GM19463 (cell line): ENCODE measurements at regions not wholly inside any gene's neighbourhood (a gene's known extent, or its start where the extent isn't known, plus 50 kb on each side); places are given as distances from the start of the nearest gene placed in this dataset.
"Not testable (repeated sequence)": the region's sequence is repeated elsewhere in the genome, so short reads cannot be mapped to it uniquely, and the experiment has no call there.

Experiments
- ATAC-seq: cut with Tn5 transposase; IDR thresholded peaks from one replicate; pipeline ENCODE4 v1.9.1; 2021; ENCODE audit warnings: mild to moderate bottlenecking, moderate library complexity; ENCODE audit not compliant: unreplicated experiment

DNA sequence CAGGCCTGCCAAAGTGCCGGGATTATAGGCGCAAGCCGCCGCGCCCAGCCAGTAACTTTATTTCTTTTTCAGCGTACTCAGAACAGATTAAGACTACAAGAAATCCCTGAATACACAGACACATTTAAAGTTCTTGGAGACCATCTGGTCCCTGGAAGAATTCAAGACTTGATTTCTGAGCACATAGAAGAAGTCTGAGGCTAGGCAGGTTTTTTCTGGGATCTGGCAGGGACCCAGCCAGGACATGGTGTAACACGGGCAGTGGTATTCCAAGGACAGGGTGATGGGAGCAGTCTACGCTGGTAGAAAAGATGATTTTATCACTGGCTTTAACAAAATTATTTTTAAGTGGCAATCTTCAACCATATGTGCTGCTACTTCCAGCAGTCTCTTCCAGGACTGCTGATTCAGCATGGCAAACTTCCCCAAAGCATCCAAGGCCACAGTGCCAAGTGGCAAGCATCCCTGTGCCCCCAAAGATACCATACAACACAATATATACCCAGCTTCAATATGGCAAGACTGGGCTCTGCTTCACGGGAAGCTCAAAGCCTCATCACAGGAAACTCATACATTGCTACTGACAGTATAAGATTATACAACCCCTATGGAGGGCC is 105.2 kb upstream of the OR5AK2 start:
- ATAC-seq: no peak

DNA sequence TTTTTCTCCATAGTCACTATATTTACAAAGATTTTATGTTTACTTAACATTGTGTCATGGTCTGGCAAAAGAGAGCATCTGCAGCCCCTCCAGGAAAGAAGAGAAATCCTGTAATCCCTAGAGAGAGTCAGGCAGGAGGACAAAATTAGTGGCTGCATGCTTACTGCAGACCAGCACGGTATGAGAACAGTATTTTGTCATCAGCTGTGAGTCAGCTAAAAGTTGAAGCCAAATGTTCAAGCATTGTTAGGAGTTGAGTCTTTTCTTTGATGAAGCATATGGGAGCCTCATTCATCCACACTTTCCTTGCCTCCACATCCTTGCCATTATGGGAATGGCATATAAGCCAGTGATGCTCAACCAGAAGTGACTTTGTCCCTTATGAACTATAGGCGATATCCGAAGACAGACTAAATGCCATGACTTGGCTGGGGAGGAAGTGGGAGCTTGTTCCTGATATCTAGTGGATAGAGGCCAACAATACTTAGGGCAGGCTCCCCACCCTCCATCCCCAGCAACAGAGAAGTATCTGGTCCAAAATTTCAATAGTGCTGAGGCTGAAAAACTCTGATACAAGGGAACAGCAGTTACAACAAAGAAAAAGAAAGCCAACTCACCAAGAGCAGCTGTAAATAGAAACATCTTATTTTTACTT is 112.0 kb upstream of the OR5AK2 start:
- ATAC-seq: no peak

DNA sequence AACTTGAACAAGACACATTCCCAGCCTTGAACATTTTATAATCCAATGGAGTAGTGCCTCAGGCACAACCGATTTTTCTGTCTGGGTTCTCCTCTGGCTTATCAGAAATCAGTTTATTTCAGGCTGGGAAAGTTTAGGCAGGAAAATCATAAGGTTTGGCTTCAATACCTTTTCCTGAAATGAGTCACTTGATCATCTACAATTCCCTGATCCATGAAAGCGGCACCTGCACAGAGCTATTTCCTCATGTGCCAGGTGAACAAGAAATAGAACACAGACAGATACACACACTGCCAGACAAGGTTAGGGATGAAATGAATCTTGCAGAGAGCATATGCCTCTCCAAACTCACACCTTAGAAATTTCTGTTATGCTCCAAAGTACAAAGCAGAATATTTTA is 106.7 kb upstream of the OR9G4 start:
- ATAC-seq: no peak

DNA sequence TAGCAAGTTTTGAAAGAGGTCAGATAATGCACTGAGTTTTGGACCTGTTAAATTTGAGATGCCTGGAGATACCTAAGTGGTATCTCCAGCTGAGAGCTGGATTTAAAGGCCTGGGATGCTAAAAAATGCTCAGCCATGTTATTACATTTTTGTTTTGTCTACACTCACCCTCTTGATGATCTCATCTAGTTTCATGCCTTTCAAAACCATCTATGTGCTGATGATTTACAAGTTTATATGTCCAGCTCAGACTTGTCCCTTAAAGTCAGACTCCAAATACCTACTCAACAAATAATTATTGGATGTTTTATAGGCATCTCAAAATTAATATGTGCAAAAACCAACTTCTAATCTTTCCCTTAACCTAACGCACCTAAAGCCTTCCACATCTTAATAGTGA is 103.6 kb upstream of the OR9G4 start:
- no peak for ATAC-seq

DNA sequence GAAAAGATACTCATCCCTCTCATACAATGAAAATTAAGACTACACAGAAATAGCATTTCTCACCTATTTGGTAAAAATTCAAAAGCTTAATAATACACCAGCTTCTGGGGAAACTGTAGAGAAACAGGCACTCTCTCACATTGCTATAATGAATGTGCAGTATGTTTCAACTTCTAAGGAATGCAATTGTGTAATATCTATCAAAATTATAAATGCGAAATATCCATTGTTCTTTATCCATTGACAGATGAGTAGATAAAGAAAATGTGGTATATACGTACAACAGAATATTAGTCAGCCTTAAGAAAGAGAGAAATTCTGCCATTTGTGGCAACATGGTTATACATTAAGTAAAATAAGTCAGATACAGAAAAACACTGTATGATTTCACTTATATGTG is 101.4 kb upstream of the OR9G4 start:
- ATAC-seq: no peak

DNA sequence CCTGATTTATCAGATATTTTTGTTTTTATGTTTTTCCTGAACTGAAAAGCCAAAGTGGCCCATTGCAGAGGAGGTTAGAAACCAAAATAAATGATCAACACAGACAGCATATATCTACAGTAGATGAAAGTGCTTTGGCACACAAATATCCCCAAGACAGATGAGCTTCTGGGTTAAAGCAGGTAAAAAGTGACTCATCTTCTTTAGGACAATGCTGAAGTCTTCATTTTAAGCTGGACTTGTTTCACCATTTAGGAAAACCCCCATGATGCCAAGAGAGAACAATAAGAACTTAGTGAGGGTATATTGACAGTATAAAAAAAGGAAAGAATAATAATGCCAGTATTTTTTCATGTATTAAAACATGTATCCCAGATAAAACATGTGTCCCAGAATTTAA is 100.8 kb upstream of the OR9G4 start:
- ATAC-seq: no peak

DNA sequence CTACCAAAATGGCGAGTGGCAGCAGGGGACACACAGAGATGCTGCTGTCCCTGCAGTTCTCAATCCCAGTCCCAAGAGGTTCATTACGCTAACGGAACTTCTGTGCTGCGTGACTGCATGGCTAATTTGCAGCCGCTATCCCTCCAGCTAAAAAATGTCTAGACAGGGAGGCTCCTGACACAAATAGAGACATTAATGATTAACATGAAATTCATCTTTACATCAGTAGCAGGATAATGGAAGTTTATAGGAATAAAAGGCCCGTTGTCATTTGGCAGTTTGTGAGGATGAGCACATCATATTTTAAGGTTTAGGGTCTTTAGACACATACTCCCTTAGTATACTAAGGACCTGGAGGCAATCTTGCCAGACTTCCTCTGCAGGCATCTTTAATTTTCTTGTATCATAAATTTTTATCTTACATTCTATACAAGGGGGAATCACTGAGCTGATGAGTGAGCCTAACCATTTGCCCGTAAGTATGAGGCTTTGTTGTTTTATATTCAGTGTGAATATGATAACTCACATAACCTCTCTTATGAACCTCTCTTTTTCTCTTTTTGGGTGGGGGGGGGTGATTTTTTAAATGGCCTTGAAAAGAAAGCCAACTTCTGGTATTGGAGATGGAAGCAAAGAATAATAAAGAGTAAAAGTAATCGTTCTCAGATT is 99.8 kb upstream of the OR9G4 start:
- no peak for ATAC-seq

DNA sequence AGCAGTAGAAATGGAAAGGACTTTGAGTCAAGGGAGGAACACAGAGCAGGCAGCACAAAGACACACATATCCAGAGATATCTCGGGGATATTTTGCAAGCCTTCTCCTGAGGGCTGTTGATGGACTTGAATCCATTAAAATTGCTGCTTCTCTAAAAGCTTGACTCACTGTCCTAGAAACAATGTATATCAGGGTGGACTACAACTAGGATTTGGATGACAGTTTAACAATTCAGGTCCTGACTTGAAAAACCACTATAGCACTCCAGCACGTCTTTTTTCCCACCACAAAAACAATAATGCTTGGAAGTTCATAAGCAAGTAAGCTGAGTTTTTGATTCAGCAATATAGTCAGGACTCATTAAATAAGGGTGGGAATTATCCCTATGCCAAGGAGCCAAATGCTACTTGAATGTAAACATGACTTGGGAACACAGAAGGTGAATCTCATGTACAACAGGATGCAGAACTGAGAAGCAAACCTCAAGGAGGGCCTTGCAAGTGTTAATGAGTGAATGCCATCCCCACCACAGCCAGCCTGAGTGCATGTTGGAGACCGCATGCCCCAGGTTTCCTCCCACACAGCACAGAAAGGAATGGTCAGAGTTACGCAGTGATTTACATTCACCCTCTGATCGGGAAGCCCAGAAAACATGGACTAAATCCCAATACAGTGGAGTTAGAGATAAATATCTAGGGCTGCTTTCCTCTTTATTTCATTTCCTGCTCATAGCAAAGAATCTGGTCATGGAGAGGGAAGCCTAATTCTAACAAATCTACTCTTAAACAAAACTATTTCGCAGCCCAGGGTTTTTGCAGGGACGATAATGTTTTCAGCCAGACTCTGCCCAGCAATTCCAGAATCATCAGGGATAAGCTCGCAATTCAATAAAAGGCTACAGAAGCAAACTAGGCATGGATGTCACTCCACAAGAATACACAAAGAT is 98.4 kb upstream of the OR9G4 start:
- no peak for ATAC-seq

DNA sequence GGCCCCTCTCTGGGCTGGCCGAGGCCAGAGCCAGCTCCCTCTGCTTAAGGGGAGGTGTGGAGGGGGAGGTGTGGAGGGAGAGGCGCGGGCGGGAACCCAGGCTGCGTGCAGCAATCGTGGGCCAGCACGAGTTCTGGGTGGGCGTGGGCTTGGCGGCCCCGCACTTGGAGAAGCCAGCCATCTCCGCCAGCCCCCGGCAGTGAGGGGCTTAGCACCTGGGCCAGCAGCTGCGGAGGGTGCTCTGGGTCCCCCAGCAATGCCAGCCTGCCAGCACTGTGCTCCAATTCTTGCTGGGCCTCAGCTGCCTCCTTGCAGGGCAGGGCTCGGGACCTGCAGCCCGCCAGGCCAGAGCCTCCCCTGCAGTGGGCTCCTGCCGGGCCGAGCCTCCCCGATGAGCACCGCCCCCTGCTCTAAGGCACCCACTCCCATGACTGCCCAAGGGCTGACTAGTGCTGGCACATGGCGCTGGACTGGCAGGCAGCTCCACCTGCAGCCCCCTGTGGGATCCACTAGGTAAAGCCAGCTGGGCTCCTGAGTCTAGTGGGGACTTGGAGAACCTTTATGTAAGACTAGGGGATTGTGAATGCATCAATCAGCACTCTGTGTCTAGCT is 96.7 kb upstream of the OR9G4 start:
- no peak for ATAC-seq

DNA sequence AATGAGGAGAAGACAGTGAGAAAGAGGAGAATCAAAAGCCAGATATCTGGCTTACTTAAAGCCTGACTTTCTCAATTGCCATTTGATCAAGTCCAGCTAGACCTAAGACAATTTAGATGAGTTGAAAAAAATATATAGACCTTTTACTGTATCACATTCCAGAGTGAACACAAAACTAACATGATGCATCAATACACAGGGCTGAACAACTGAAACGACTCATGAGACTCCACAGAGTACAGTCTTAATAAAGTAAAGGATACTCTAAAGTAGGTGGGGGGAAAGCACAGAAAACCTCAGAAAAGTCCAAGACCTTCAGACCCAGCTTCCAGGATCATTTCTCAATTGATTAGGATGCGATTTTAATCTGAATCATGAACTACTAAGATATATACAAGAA is 95.3 kb upstream of the OR9G4 start:
- no peak for ATAC-seq

DNA sequence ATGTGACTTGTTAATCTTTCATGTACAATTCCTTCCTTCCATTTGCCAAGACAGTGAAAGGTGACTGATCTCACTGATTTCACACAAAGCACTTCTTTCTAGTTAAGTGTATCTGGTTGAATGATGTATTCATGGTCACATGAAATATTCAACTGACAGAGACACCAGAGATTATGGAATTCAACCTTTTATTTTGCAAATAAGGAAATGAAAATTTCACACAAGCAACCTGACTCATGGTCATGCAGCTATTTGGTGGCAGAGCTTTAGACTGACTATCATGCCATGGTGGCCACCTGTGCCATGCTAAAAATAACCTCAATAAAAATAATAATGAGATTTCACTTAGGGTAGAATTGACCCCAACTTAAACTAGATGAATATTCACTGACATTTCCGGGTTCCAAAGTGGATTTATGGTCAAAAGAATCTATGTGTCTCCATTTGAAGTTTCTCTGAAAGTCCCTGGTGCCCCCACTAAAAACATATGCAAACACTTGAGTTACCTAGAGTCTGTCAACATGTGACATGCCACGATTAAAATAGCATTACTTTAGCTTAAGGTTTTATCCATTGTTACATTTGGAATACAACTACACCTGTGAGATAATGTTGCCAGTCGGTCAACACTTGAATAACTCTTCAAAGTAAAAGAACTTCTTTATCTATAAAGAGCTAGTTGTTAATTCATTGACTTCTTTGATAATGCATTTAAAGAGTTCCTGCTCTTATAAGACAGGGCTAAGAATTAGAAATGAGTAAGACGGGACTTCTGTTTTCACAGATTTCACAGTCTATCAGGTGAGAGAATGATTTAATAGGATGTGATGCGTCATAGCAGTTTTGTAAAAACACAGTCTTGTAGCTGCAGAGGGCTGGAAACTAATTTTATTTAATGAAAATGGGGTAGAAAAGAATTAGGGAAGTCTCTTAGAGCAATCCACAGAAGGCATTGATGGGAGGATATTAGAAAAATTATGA is 94.6 kb upstream of the OR9G4 start:
- no peak for ATAC-seq

DNA sequence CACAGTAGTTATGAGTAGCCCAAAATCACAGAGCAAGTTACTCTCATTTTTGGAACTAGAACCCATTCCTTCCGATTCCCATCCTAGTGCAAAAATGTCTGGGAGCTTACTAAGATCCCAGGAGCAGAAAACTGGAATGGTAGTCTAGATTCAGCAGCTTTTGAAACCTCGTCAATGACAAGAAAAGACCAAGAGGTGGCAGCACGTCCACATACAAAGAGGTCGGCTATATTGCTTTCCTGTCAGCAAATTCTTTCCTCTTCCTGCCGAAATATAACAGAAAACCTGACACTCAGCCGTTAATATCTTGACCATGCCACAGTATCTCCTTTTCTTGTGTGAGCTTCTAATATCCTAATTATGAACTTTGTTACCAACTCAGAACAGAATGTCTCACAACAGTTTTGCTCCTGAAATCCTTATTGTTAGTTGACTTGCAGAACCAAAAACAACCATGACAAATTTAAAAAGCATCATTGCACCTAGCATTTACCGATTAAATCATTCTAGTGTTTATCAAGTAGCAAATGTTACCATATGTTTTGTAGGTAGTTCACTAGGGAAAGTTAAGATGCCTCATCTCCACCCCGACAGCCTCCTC is 92.8 kb upstream of the OR9G4 start:
- no peak for ATAC-seq

DNA sequence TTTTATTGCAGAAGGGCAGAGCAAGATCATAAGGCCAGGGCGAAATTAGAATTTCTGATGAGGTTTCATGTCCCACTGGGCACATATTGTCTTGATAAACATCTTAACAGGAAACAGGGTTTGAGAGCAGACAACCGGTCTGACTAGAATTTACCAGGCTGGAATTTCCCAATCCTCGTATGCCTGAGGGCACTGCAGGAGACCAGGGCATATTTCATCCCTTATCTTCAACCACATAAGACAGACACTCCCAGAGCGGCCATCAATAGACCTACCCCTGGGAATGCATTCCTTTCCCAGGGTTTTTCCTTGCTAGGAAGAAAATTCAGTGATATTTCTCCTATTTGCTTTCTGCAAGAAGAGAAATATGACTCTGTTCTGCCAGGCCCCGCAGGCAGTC is 78.9 kb upstream of the OR9G4 start:
- ATAC-seq: not testable (repeated sequence)

DNA sequence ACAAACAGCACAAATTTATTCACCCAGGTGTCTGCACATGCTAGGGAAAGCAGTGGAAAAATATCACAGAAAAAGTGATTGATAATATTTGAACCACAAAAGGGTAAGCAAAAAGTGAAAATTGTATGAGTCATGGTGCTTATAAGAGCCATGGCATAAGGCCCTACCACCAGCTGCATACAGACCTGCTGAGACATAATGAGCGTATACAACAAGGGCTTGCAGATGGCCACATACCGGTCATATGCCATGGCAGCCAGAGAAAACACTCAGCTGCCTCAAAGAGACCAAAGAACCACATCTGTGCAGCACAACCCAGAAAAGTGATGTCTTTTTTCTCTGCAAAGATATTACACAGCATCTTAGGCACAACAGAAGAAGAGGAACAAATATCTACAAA is 71.4 kb upstream of the OR9G4 start:
- no peak for ATAC-seq

DNA sequence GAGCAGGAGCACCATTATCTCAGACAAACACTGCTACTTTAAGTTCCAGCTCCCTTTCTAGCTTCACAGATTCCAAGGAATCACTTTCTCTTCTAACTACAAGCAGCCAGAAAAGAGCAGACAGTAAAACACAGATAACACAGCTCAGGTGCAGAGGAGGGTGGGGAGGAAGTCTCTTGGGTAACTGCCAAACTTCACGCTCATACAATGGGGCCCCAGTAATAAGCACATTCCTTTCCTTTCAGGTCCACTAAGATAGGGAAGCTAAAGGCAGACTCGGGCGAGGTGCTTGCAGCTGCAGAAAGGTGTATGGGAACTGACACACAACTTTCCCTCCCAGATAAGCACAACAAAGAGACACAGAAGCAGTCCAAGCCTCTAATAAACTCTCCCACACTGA is 69.2 kb upstream of the OR9G4 start:
- ATAC-seq: no peak

DNA sequence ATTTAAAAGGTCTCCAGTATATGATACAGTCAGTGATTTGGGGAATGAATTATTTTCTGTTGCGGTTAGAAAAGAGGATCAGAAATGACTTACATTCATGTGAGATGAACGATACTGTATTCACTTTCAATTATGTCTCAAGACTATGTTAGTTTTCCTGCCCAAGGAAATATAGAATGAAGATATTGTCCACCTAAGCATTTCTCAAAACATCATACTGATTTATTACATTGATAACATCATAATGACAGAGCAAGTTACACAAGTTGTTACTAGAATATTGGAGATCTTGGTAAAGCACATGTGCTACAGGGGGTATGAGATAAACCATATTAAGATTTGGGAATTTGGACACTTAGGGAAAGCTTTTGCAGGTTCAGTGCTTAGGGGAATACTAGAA is 67.8 kb upstream of the OR9G4 start:
- no peak for ATAC-seq

DNA sequence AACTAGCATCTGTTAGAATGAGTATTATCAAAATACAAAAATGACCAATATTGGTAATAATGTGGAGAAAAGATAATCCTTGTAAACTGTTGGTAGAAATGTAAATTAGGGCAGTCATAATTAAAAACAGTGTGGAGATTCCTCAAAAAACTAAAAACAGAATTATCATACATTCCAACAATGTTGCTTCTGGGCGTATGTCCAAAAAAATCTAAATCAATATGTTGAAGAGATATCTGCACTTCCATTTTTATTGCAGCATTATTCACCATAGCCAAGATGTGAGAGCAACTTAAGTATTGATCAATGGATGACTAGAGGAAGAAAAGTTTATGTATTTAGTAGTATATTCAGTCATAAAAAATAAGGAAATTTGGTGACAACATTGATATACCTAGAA is 59.8 kb upstream of the OR9G4 start:
- no peak for ATAC-seq

DNA sequence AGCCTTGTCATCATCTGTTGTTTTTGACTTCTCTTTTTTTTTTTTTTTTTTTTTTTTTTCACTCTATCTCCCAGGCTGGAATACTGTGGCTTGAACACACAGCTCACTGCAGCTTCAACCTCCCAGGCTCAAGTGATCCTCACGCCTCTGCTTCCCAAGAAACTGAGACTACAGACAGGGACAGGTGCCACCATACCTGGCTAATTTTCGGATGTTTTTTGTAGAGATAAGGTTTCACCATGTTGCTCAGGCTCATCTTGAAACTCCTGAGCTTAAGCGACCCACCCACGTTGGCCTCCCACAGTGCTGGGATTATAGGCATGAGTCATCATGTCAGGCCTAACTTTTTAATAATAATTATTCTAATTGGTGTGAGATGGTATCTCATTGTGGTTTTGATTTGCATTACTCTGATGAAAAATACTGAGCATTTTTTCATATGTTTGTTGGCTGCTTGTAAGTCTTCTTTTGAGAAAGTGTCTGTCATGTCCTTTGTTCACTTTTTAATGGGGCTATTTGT is 51.3 kb upstream of the OR9G4 start:
- ATAC-seq: no peak
